DMS153 treated with DMSO at 0.1 percent for 48 hours (cell line): ENCODE measurements at regions not wholly inside any gene's neighbourhood (a gene's known extent, or its start where the extent isn't known, plus 50 kb on each side); places are given as distances from the start of the nearest gene placed in this dataset.

Experiments
- DNase-seq: peaks from one replicate; lab custom pipeline; 2025; ENCODE audit not compliant: unreplicated experiment; lab: John Stamatoyannopoulos, UW

DNA sequence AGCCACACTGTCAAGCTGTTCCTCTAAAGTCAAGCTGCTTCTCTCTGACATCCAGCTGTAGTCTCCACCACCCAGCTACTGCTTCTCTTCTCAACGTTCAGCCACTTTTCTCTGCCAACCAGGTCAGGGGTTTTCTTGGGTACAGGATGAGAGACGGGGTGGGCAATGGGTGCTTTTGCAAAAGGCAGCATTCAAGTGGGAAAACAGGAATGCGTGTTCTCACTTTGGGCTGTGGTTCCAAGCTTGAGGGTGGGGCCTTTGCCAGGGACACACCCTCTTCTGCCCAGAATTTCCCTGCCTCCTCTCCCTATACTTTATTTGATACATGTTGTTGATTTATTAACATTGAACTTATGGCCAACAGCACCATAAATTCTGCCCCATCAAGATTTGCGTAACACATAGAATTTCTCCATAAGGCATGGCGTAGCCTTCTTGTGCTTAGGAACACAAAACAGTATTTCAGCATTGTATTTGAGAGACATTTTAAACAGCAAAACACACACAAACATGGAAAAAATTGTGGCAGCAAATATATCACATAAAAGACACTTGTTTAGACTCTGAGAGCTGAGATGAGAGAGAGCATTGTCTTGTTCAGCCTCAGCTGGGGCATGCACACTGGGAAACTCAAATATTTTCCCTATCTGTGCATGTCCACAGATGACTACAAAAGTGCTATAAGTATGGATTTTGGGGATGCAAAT is 392.8 kb downstream of the SLITRK6 start:
- DNase-seq, result no peak

DNA sequence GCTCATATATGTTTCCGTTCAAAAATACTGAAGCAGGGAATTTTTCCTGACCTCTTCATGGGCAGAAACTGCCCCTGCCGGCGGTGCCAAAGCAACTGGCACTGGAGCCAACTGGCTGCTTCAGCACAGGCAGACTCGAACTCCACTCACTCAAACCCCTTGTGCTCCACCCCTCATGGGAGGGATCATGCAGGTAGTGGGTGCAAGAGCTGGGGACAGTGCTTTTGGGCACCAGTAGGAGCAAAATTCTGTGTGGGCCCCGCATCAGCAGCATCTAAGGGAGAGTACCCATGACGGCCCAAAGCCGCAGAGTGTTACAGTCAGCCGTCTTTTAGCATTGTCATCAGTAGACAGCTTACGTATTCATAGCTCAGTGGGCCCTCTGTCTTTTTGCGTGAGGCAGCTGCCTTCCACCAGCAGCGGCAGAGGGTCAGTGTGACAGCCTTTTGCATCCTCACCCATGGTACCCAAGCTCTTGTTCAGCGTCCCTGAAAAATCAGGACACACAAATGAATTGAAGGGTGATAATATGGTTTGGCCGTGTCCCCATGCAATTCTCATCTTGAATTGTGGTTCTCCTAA is 393.8 kb downstream of the SLITRK6 start:
- DNase-seq, result no peak

DNA sequence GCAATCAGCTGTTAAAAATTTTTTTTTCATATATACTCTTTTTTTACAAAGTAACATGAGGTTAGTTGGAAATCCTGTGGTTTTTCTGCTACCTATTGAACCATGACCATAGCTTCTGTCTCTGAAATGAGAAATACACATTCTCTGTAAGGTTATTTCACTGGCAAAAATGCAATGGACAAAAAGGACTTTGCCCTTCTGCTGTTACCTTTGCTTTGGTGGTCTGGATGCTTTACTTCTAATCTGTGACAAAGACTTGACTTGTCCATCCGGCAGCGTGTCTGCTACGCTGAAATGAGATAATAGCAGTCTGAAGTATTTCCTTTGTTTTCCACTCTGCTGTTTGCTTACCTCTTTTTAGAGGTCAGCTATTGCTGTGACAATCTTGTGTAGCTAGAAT is 412.8 kb downstream of the SLITRK6 start:
- DNase-seq, result peak; percentile 15

DNA sequence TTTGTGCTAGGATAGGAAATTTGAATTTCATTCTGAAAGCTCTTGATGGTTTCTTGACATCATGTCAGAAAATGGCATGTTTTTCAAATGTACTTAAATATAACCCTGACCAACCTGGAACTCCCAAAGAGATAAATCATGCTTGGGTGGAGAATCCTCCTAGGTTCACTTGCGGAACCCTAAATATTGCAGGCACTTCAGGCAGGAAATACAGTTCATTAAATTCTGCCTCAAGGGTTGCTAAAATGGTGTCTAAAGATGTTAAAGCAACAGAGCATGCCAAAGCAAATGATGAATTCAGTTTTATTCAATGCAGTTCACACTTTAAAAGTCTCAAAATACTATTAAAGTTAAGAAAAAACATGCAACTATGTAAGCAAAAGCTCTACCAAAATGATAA is 415.9 kb downstream of the SLITRK6 start:
- DNase-seq, result no peak

DNA sequence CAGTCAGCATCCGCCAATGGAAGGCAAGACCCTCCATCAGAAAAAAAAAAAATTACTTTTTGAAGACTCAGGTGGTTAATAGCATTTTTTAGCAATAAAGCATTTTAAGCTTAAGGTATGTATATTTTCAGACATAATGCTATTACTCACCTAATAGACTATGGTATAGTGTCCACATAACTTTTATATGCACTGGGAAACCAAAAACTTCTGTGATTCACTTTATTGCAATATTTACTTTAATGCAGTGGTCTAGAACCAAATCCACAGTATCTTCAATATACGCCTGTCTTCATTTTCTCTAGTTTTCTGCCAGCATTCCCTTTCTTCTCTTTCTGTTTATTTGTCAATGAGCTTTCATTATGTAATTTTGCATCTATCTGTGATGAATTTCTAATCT is 418.1 kb downstream of the SLITRK6 start:
- DNase-seq, result no peak

DNA sequence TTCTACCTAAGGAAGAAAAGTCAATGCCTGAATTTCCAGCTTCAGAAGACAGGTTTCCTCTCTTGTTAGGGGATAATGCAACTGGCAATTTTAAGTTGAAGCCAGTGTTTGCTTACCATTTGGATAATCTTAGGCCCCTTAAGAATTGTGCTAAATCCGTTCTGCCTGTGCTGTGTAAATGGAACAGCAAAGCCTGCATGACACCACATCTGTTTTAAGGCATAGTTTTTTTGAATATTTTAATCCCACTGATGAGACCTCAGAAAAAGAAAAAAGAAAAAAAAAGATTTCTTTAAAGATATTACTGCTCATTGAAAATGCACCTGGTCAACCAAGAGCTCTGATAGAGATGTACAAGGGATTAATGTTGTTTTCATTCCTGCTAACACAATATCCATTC is 419.2 kb downstream of the SLITRK6 start:
- no peak for DNase-seq

DNA sequence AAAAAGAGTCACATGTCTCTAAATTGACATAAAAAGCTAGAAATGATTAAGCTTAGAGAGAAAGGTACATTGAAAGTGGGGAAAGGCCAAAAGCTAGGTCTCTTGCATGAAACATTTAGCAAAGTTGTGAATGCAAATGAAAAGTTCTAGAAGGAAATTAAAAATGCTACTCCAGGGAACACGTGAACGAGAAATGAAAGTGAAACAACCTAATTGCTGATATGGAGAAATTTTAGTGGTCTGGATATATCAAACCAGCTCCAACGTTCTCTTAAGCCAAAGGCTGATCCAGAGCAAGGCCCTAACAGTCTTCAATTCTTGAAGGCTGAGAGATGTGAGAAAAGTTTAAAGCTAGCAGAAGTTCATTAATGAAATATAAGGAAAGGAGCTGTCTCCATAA is 419.8 kb downstream of the SLITRK6 start:
- DNase-seq, result no peak

DNA sequence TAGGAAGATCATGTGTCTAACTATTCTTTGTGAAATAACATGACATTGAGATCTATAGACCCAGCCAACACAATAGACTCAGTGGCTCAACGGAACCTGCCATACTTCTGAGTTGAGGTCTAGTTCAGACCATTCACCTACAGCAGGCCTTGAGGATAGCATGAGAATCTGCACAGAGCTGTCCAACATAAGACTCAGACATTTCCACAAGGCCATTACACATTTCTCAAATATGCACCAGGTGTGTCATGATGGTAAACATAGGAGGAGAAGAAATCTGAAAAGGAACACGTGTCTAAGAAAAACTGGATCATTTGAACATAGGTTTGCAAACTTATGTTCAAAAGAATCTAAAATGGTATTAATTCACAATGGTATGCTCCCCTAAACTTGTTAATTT is 421.4 kb downstream of the SLITRK6 start:
- no peak for DNase-seq

DNA sequence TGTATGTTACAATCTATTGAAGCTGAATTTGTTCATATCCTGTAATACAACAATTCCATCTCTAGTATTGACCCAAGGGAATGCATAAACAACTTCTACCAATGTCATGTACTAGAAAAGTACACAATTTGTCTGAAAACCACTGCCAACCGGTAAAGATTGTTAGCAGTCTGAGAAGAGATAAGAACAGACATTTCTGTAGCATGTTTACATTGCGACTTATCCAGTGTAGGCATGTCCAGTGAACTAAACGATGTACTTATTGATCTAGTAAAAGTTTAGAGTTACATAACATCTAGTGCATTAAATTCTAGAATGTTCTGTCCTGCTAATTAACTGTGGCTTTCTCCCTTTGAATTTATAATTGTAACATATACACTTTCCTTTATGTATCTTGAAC is 425.9 kb downstream of the SLITRK6 start:
- no peak for DNase-seq

DNA sequence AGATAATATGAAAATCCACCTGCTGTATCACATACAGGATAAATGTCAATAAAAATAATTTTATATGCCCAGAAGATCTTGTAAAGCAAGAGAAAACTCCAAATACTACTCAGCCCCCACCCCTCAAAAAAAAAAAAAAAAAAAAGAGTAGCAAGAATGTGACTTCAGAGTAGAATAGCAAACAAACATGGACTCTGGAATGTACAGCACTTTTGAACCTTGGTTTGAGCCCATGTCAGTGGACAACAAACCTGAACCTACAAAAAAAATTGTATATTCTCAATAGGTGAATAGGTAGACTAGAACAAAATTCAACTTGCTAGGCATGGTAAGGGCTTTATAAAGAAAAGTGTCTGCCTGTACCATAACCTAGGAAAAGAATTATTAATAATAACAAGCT is 428.0 kb downstream of the SLITRK6 start:
- no peak for DNase-seq

DNA sequence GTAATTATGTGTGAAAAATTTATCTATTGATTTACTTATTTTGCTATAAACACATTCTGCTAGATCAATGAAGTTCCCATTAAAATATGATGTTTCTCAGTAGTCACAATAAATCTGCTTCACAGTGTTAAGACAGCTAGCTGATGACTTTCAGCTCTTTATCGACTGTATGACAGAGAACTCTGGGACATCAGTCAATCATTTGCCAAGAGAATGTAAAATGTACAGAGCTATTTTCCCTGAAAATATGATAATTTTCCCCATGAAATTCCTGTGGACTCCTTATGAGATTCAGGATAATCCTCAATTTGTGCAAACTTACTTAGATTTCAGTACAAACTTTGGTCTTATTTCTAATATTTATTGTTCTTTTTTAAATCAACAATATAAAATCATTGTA is 430.5 kb downstream of the SLITRK6 start:
- no peak for DNase-seq

DNA sequence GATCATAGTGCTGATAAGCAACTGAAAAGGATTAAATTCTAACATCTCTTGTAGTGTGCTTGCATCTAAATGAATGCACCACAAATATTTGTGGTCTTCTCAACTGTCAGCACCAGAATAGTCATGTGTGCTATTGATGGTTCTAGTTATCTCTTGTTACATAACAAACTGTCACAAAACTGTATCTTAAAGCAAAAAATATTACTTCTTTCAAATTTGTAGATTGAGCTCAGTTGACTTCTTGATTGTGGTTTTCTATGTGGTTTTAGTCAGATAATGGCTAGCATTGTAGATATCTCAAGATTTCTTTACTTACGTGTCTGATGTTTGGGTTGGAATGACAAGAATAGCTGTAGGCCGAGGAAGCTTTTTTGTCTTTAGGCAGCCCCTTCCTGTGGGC is 431.3 kb downstream of the SLITRK6 start:
- no peak for DNase-seq

DNA sequence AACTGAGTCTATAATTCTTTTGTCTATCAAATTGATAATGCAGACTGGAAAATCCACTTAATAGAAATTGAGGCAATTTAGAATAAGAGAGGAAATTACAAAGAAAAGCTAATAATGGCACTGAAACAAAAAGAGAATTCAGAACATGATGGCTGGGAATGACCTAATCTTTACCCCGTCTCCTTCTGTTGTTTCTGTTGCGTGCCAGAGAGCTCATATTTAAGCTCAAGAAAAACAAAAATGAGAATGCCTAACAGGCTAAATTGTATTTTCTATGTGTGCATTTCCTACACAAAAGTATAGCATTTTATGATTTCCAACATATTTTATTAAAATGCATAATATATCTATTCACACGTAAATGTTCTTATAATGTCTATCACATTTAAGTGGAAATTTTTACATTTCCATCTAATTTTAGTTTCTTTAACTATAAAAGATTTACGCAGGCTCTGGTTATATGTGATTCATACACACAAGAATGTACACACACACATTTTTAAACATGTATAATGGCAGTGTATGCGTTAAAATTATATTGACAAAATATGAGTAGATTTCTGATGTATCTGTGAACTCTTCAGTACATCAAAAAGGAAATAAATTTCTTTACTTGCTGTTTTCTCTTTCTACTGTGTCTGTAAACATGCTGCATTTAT is 432.3 kb downstream of the SLITRK6 start:
- no peak for DNase-seq

DNA sequence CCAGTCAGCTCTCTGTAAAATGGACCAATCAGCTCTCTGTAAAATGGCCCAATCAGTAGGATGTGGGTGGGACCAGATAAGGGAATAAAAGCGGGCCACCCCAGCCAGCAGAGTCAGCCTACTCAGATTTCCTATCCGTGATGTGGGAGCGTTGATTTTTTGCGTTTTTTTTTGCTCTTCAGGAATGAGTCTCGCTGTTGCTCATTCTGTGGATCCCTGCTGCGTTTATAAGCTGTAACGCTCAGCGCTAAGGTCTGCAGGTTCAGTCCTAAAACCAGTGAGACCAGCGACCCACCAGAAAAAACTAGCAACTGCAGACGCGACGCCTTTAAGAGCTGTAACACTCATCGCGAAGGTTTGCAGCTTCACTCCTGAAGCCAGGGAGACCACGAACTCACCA is 435.7 kb downstream of the SLITRK6 start:
- DNase-seq, result no peak

DNA sequence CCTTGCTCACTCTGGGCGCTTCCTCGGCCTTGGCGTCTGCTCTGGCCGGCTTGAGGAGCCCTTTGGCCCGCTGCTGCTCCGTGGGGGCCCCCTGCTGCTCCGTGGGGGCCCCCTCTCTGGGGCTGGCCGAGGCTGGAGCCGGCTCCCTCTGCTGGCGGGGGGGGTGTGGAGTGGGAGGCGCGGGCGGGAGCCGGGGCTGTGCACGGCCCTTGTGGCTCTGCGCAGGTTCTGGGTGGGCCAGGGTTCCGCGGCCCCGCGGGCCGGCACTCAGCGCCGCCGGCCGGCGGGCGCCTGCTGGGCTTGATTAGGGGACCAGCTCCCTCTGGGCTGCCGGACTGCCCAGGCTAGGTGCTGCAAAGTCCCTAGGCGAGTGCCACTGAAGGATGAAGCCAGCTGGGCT is 436.2 kb downstream of the SLITRK6 start:
- DNase-seq, result no peak

DNA sequence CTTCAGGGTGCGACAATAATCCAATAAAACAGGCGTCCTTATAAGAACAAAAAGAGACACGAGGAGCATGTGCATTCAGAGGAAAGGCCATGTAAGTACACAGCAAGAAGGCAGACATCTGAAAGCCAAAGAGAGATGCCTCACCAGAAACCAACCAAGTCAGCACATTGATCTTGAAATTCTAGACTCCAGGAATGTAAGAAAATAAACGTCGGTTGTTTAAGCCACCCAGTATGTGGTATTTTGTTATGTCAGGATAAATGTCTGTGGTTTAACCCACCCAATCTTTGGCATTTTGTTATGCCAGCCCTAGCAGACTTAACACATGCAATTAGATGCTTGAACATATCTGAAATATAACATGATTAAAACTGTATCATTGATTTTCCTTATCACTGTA is 452.0 kb downstream of the SLITRK6 start:
- no peak for DNase-seq

DNA sequence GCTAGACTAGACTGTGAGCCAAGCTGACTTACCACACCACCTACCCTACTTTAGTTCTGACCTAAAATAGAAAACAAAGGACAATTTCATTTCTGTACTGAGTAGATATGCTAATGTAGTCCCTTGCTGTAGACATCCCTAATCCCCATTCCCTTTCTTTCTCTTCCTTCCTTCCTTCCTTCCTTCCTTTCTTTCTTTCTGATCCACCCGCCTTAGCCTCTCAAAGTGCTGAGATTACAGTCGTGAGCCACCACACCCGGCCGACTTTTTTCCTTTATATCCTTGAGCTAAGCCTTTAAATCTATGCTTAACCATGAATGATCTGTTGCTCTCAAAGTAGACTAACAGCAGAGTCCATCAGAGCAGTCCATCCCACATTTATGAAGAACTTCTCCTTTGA is 465.0 kb downstream of the SLITRK6 start:
- DNase-seq, result no peak

DNA sequence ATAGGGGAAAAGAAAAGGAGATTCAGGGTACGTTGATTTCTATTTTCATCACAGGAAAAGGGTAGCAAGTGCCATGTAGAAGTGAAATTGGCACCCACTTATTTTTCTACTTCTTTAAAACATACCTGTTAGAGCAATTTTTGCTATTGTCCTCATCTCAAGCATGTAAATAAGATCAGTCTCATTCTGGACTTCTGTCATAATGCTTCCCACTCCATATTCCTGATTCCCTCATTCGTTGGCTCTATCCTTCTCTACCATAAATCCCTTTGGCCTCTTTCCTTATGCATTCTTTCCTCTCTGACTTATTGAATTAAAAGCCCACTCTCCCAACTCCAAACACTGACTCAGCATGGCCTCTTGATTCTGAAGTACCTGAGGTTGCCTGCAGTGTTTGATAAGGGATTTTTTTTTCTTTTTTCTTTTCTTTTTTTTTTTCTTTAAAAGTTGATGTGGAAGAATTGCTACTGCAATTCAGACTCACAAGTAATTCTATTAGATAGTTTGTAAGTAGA is 465.7 kb downstream of the SLITRK6 start:
- no peak for DNase-seq

DNA sequence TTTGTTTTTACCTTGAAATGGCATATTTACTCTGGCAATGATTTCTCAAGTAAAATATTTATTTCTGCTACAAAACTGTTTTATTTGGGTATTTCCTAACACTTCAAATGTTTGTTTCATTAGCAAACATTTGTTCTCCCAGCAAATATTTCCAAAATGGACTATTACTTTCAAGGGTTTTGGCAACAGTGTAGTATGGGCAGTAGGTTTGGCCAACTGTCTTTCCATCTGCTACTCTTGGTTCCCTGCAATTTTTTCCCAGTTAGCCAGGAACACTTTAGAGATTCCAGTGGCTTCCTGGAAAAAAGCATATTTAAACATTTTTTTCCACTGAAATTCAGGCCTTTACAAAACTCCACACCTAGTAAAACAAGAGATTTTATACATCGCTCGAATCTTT is 466.6 kb downstream of the SLITRK6 start:
- no peak for DNase-seq

DNA sequence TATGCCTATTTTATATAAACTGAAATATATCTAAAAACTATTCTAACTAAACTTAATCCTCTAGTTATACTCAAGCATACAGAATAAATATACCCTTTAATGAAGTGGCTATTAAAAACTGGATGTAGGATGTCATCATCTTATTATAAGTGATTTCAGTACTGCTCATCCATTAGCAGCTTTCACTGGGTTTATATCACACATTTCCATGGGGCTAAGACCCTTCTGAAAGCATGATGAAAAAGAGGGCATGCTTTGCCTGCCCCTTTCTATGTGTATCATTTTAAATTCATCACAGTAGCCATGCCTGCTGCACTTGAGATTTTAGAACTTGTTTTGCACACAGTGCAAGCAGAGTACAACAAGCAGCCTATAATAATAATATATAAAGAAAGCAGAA is 477.5 kb downstream of the SLITRK6 start:
- no peak for DNase-seq

DNA sequence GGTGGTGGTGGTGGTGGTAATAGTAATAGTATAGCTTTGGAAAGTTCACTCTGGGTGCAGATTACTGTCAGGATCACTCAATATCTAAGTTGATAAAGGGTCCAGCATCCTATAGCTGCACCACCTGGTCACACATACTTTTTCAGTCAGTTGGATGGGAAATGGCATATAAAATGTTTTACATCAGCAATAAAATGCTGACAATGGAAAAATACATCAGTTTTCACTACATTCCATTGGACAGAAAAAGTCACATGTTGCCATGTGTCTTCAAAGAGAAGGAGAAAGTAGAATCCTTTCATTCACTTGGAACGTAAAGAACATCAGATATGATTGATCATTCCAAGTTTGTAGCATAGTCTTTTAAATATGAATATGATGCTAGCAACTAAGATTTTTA is 481.4 kb downstream of the SLITRK6 start:
- DNase-seq, result no peak

DNA sequence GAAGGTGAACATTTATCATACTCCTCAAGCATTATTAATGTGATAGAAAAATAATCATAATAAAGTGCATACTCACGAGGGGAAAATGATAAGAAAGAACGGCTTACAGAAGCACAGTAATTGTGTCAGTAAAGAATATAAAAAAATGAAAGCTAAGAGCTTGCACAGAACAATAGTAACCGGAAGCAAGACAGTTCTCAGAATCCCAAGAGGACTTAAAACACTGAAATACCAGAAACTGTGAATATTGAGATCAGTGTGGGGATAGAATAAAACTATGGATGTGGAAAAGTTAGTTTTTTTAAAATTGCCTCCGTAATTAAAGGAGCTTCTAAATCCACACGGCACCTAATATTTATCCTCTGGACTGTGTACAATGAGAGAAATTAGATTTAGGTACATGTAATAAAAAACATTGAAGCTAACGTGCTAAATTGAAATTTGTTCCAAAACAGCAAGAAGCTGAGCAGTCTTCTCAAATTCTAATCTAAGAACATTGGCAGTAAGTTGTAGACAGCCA is 482.7 kb downstream of the SLITRK6 start:
- DNase-seq, result no peak
